K562 (cell line): ENCODE measurements at regions not wholly inside any gene's neighbourhood (a gene's known extent, or its start where the extent isn't known, plus 50 kb on each side); places are given as distances from the start of the nearest gene placed in this dataset.

ENCODE experiments used
- ATAC-seq: fragments of 200-7000 bp; cut with Tn5 transposase; 3 replicates; pipeline ENCODE4 v1.9.1; 2020; ENCODE audit warnings: moderate library complexity
- BruUV-seq: library from RNA; stranded (reverse); fragments of 400-500 nt; replicated peaks from 2 replicates; lab custom pipeline; 2021; lab: Mats Ljungman, UMichigan
- CTCF ChIA-PET: fragments of 300-600 bp; formaldehyde crosslinking; extraction: SDS; loops from one replicate; lab custom pipeline; 2021; ENCODE audit warnings: low intra/inter-chr PET ratio; lab: Yijun Ruan, JAX
- POLR2A ChIA-PET: fragments of 300-600, 350-650 bp; sonication (Branson Sonifier 250); formaldehyde crosslinking; extraction: SDS; loops from one replicate; lab custom pipeline; 2021; ENCODE audit warnings: antibody characterized with exemption, inconsistent platforms; lab: Yijun Ruan, JAX
- DNase-seq, 4 experiments: peaks; one replicate each; pipeline versions ENCODE4 v3.0.0 to v3.0.0-alpha.2; 2011 to 2018; ENCODE audit warnings: low spot score in 3 of 4, mixed read lengths in 3 of 4; ENCODE audit errors: extremely low read depth in 1 of 4
- FAIRE-seq: peaks from 2 replicates; lab custom pipeline; 2011; peaks lifted over from hg19 to GRCh38; lab: Jason Lieb, UNC
- H2AFZ ChIP-seq: 2 replicates; pipeline ENCODE4 v1.6.0; 2011; ENCODE audit warnings: low read depth, low read length, control low read depth, inconsistent platforms
- H3K27ac ChIP-seq: fragments of 200-600 bp; 3 replicates; pipeline ENCODE4 v1.8.0; 2011; ENCODE audit warnings: low read depth, mild to moderate bottlenecking, control low read depth, inconsistent platforms, low read length, moderate library complexity, mixed read lengths; ENCODE audit errors: extremely low read depth
- H3K27me3 ChIP-seq, 2 experiments: fragments of 300-600 bp in 1 of 2; 2 replicates in 1 of 2; 3 replicates in 1 of 2; pipeline versions ENCODE4 v1.6.0 to v1.8.0; 2011; ENCODE audit warnings: inconsistent platforms in 2 of 2, low read length in 2 of 2, mild to moderate bottlenecking in 1 of 2, mixed read lengths in 1 of 2, moderate library complexity in 1 of 2; ENCODE audit not compliant: control insufficient read depth in 2 of 2, insufficient read depth in 2 of 2
- H3K36me3 ChIP-seq: fragments of 300-600 bp; 3 replicates; pipeline ENCODE4 v1.8.0; 2011; ENCODE audit warnings: mild to moderate bottlenecking, low read length, inconsistent platforms; ENCODE audit not compliant: control insufficient read depth, insufficient read depth
- H3K4me1 ChIP-seq, 2 experiments: fragments of 200-600 bp in 1 of 2; replicated peaks in 1 of 2; 2 replicates in 1 of 2; 3 replicates in 1 of 2; pipeline versions ENCODE4 v1.5.1 to v1.8.0; 2011; ENCODE audit warnings: inconsistent platforms in 2 of 2, low read length in 2 of 2, mild to moderate bottlenecking in 1 of 2, mixed read lengths in 1 of 2, moderate library complexity in 1 of 2; ENCODE audit not compliant: control insufficient read depth in 2 of 2, insufficient read depth in 2 of 2
- H3K4me2 ChIP-seq: 2 replicates; pipeline ENCODE4 v1.6.1; 2011; ENCODE audit warnings: low read length, control low read depth, inconsistent platforms, mixed read lengths; ENCODE audit not compliant: insufficient read depth
- H3K4me3 ChIP-seq: fragments of 200-600 bp; sonication (generic), shearing (Covaris generic); 2 replicates; pipeline ENCODE4 v1.5.1; 2016; ENCODE audit warnings: control low read depth, inconsistent platforms
- H3K79me2 ChIP-seq: fragments of 200-600 bp; 3 replicates; pipeline ENCODE4 v1.8.0; 2011; ENCODE audit warnings: low read length, inconsistent platforms; ENCODE audit not compliant: control insufficient read depth, insufficient read depth
- H3K9ac ChIP-seq, 2 experiments: 2 replicates each; pipeline versions ENCODE4 v1.6.0 to v1.6.1; 2011; ENCODE audit warnings: low read depth in 2 of 2, low read length in 2 of 2, control low read depth in 1 of 2, inconsistent platforms in 1 of 2, mild to moderate bottlenecking in 1 of 2, mixed read lengths in 1 of 2; ENCODE audit not compliant: insufficient read depth in 1 of 2
- H3K9me1 ChIP-seq: one replicate; pipeline ENCODE4 v1.6.0; 2011; ENCODE audit warnings: inconsistent platforms, mild to moderate bottlenecking, low read length, moderate library complexity; ENCODE audit not compliant: control insufficient read depth, insufficient read depth
- H3K9me3 ChIP-seq: replicated peaks from 2 replicates; pipeline ENCODE4 v1.5.1; 2011; ENCODE audit warnings: low read depth, low read length, inconsistent platforms; ENCODE audit not compliant: control insufficient read depth, insufficient read depth
- H4K20me1 ChIP-seq: replicated peaks from 2 replicates; pipeline ENCODE4 v1.6.1; 2011; ENCODE audit warnings: low read length, inconsistent platforms, mixed read lengths; ENCODE audit not compliant: control insufficient read depth, insufficient read depth
- CHD7 ChIP-seq: fragments of 200-600 bp; sonication (generic); IDR thresholded peaks from one replicate; pipeline ENCODE4 v1.6.1; 2012; ENCODE audit warnings: mild to moderate bottlenecking, low read depth, low read length, inconsistent platforms
- HIVEP1 ChIP-seq: fragments of 250-450 bp; sonication (Bioruptor Pico); IDR thresholded peaks from 2 replicates; pipeline ENCODE4 v1.4.0; 2020; ENCODE audit warnings: mild to moderate bottlenecking
- KLF6 ChIP-seq: fragments of 250-450 bp; sonication (Bioruptor Pico); IDR thresholded peaks from 2 replicates; pipeline ENCODE4 v1.4.0; 2020; ENCODE audit warnings: mild to moderate bottlenecking, moderate library complexity, borderline replicate concordance
- MCM2 ChIP-seq: fragments of 450-650 bp; IDR thresholded peaks from 2 replicates; pipeline ENCODE4 v1.6.1; 2017; ENCODE audit warnings: low read depth, mild to moderate bottlenecking
- PHB ChIP-seq: fragments of 250-450 bp; sonication (Bioruptor Pico); IDR thresholded peaks from 2 replicates; pipeline ENCODE4 v1.5.0; 2021
- TCF3 ChIP-seq: sonication (generic); formaldehyde crosslinking; IDR thresholded peaks from 2 replicates; pipeline ENCODE4 v1.4.0; 2020; ENCODE audit warnings: mild to moderate bottlenecking, missing genetic modification reagents
- ZNF512 ChIP-seq: IDR thresholded peaks from 2 replicates; pipeline ENCODE4 v1.6.1; 2016; ENCODE audit warnings: missing genetic modification characterization, missing compliant biosample characterization
- ZNF77 ChIP-seq: fragments of 250-450 bp; sonication (Bioruptor Pico); IDR thresholded peaks from 2 replicates; pipeline ENCODE4 v1.5.0; 2020
- WGBS: fragments of 100-300 bp; shearing (Covaris generic); methylation state at CpG from one replicate; pipeline ENCODE4 v1.1.6; 2016; ENCODE audit warnings: low coverage, mixed read lengths; ENCODE audit not compliant: insufficient coverage; ENCODE audit errors: missing lambda C conversion rate; 5-methylcytosine and 5-hydroxymethylcytosine counted together
- in situ Hi-C: fragments of 300-500 bp; cut with MboI; formaldehyde crosslinking; loops from 4 replicates; pipeline ENCODE4 v1.15.0; 2018; ENCODE audit warnings: inconsistent platforms, mixed read lengths
- intact Hi-C: fragments of 100-400 bp; cut with micrococcal nuclease; formaldehyde crosslinking; loops from 2 replicates; pipeline ENCODE4 v1.14.2; 2022

GRCh38 chr20:56925831-56926170, 296.7 kb downstream of the TFAP2C start:
- ATAC-seq (no peak), DNase-seq (no peak), FAIRE-seq (no peak)
- Histone ChIP-seq H3K79me2 (no peaks in the 10 kb centered on the region), H3K9me3 (no peaks in the 10 kb centered on the region), H3K27me3 (peaks cover 17 to 28% of the 10 kb centered on the region in 2 experiments; a peak in 4 of 5 replicates), H4K20me1 (no peaks in the 10 kb centered on the region), H3K4me2 (no peak overlapping the region), H3K36me3 (no peaks in the 10 kb centered on the region), H3K4me3 (no peak overlapping the region), H3K4me1 (peaks cover 0 to 4% of the 10 kb centered on the region in 2 experiments; a peak in 1 of 5 replicates), H3K9me1 (no peaks in the 10 kb centered on the region), H3K9ac (no peak overlapping the region), H2AFZ (no peak overlapping the region), H3K27ac (no peak overlapping the region)
- TF ChIP-seq MCM2 = no peak
- TF ChIP-seq ZNF512 (tag) = no peak
- no peak for TF ChIP-seq HIVEP1 (CRISPR knock-in tag)
- no peak for TF ChIP-seq PHB (CRISPR knock-in tag)
- TF ChIP-seq ZNF77 (CRISPR knock-in tag) = no peak
- TF ChIP-seq TCF3 (CRISPR knock-in tag) = no peak
- no peak for TF ChIP-seq KLF6 (CRISPR knock-in tag)
- TF ChIP-seq CHD7 = no peak
- no TSS peak for BruUV-seq
- CTCF ChIA-PET = no interaction called here
- intact Hi-C loops (no loop called here), in situ Hi-C loops (no loop called here)
- POLR2A ChIA-PET = interaction anchor here (0.7 kb wide), 1 partner anchor 79 kb away, joined by 3 read pairs; no protein-coding TSS in a partner anchor
- WGBS = 12% methylated on average over 14 of the region's 17 CpGs
